WERI-Rb-1 (cell line): ENCODE measurements at regions not wholly inside any gene's neighbourhood (a gene's known extent, or its start where the extent isn't known, plus 50 kb on each side); places are given as distances from the start of the nearest gene placed in this dataset.

Experiments
- DNase-seq: peaks from one replicate; pipeline ENCODE4 v3.0.0-alpha.2; 2020
- H3K27ac ChIP-seq: fragments of 250-450 bp; sonication (Bioruptor Pico); 2 replicates; pipeline ENCODE4 v1.5.1; 2020; ENCODE audit warnings: mild to moderate bottlenecking, moderate library complexity
- H3K27me3 ChIP-seq: fragments of 250-450 bp; sonication (Bioruptor Pico); 2 replicates; pipeline ENCODE4 v1.5.1; 2021; ENCODE audit warnings: mild to moderate bottlenecking, low read depth, moderate library complexity; ENCODE audit not compliant: insufficient read depth, severe bottlenecking
- H3K36me3 ChIP-seq: fragments of 250-450 bp; sonication (Bioruptor Pico); 2 replicates; pipeline ENCODE4 v1.5.1; 2020; ENCODE audit warnings: mild to moderate bottlenecking, moderate library complexity
- H3K4me3 ChIP-seq: 2 replicates; pipeline ENCODE4 v1.5.1; 2011; ENCODE audit warnings: low read depth, mild to moderate bottlenecking, control low read depth, low read length
- H3K9me3 ChIP-seq: fragments of 250-450 bp; sonication (Bioruptor Pico); 2 replicates; pipeline ENCODE4 v1.5.1; 2021; ENCODE audit warnings: mild to moderate bottlenecking, moderate library complexity; ENCODE audit not compliant: severe bottlenecking
- TF ChIP-seq, protein P1 (sequence below): IDR thresholded peaks from 2 replicates; pipeline ENCODE4 v1.5.1; 2011; ENCODE audit warnings: low read depth, mild to moderate bottlenecking, control low read depth, inconsistent platforms, low read length

GRCh38 chr9:99303177-99303576 lies 81.1 kb downstream of the SEC61B start:
- DNase-seq = no peak
- Histone ChIP-seq H3K9me3 (no peaks in the 10 kb centered on the region), H3K36me3 (no peaks in the 10 kb centered on the region), H3K27ac (no peak overlapping the region), H3K4me3 (no peak overlapping the region), H3K27me3 (no peaks in the 10 kb centered on the region)
- TF ChIP-seq, protein P1, sequence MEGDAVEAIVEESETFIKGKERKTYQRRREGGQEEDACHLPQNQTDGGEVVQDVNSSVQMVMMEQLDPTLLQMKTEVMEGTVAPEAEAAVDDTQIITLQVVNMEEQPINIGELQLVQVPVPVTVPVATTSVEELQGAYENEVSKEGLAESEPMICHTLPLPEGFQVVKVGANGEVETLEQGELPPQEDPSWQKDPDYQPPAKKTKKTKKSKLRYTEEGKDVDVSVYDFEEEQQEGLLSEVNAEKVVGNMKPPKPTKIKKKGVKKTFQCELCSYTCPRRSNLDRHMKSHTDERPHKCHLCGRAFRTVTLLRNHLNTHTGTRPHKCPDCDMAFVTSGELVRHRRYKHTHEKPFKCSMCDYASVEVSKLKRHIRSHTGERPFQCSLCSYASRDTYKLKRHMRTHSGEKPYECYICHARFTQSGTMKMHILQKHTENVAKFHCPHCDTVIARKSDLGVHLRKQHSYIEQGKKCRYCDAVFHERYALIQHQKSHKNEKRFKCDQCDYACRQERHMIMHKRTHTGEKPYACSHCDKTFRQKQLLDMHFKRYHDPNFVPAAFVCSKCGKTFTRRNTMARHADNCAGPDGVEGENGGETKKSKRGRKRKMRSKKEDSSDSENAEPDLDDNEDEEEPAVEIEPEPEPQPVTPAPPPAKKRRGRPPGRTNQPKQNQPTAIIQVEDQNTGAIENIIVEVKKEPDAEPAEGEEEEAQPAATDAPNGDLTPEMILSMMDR = no peak

DNA sequence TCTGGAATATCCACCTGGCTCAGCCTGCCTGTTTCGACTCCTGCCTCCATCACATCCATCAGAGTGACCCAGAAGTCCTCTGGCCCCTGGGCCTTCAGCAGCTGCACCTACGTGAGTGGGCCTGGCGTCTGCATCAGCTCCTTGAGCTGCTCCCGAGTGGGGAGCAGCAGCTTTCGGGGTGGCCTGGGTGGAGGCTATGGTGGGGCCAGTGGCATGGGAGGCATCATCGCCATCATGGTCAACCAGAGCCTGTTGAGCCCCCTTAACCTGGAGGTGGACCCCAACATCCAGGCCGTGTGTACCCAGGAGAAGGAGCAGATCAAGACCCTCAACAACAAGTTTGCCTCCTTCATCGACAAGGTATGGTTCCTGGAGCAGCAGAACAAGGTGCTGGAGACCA lies 83.0 kb downstream of the SEC61B start:
- Histone ChIP-seq H3K36me3 (no peaks in the 10 kb centered on the region), H3K27ac (no peak overlapping the region), H3K27me3 (no peaks in the 10 kb centered on the region), H3K9me3 (no peaks in the 10 kb centered on the region), H3K4me3 (no peak overlapping the region)
- TF ChIP-seq, protein P1 = no peak
- DNase-seq = no peak

DNA sequence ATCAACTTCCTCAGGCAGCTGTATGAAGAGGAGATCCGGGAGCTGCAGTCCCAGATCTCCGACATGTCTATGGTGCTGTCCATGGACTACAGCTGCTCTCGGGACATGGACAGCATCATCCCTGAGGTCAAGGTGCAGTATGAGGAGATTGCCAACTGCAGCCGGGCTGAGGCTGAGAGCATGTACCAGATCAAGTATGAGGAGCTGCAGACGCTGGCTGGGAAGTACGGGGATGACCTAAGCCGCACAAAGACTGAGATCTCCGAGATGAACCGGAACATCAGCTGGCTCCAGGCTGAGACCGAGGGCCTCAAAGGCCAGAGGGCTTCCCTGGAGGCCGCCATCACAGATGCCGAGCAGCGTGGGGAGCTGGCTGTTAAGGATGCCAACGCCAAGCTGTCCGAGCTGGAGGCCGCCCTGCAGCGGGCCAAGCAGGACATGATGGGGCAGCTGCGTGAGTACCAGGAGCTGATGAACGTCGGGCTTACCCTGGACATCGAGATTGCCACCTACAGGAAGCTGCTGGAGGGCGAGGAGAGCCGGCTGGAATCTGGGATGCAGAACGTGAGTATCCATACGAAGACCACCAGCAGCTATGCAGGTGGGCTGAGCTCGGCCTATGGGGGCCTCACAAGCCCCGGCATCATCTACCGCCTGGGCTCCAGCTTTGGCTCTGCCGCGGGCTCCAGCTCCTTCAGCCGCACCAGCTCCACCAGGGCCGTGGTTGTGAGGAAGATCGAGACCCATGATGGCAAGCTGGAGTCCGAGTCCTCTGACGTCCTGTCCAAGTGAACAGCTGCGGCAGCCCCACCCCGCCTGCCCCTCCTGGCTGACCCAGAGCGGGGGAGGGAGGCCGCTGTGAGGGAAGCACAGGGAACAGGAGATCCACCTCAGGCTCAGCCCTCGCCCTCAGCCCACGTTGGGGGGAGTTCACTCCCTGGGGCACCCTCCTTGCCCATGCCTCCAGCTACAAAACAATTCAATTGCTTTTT lies 84.0 kb downstream of the SEC61B start:
- Histone ChIP-seq H3K27me3 (no peaks in the 10 kb centered on the region), H3K9me3 (no peaks in the 10 kb centered on the region), H3K27ac (no peak overlapping the region), H3K4me3 (no peak overlapping the region), H3K36me3 (no peaks in the 10 kb centered on the region)
- no peak for DNase-seq
- TF ChIP-seq, protein P1 = no peak

- H3K36me3 ChIP-seq = no peaks in the 10 kb centered on the region
- H3K4me3 ChIP-seq = no peak overlapping the region
- DNase-seq = no peak
- no peaks in the 10 kb centered on the region for H3K9me3 ChIP-seq
- H3K27me3 ChIP-seq = no peaks in the 10 kb centered on the region
- TF ChIP-seq, protein P1 = no peak
- H3K27ac ChIP-seq = no peak overlapping the region
Measured at GRCh38 chr9:99307851-99308250, 85.8 kb downstream of the SEC61B start.

GRCh38 chr9:99309141-99309939 lies 87.3 kb downstream of the SEC61B start:
- DNase-seq = no peak
- H3K4me3 ChIP-seq = no peak overlapping the region
- TF ChIP-seq, protein P1 = no peak
- H3K27me3 ChIP-seq = no peaks in the 10 kb centered on the region
- no peaks in the 10 kb centered on the region for H3K9me3 ChIP-seq
- no peak overlapping the region for H3K27ac ChIP-seq
- H3K36me3 ChIP-seq = no peaks in the 10 kb centered on the region
